ENCODE measurements at regions not wholly inside any gene's neighbourhood (a gene's known extent, or its start where the extent isn't known, plus 50 kb on each side); places are given as distances from the start of the nearest gene placed in this dataset.

GRCh38 chr2:18055290-18055689 lies 176.8 kb downstream of the KCNS3 start:
- no peak for DNase-seq
- POLR2A ChIA-PET, result no interaction called here
- 86% methylated on average over 3 of the region's 3 CpGs for WGBS (ENCODE audit: insufficient coverage)

GRCh38 chr2:18050001-18050400 lies 171.5 kb downstream of the KCNS3 start:
- no peak for DNase-seq
- POLR2A ChIA-PET, result no interaction called here
- Histone ChIP-seq H3K4me1 (ENCODE audit: control extremely low read depth in 1 of 4, control insufficient read depth in 4 of 4, insufficient read depth in 4 of 4, low read length in 3 of 4) (no peaks in the 10 kb centered on the region), H3K27ac (ENCODE audit: insufficient read depth in 1 of 2, low read depth in 1 of 2, low read length in 2 of 2, poor library complexity in 1 of 2, severe bottlenecking in 2 of 2) (no peak overlapping the region), H3K36me3 (ENCODE audit: control insufficient read depth in 4 of 4, insufficient read depth in 4 of 4, low read length in 3 of 4) (no peaks in the 10 kb centered on the region), H3K9me3 (ENCODE audit: control extremely low read depth in 1 of 5, control insufficient read depth in 4 of 5, insufficient read depth in 2 of 5, low read depth in 1 of 5, low read length in 4 of 5) (no peaks in the 10 kb centered on the region), H3K4me3 (ENCODE audit: control insufficient read depth in 1 of 7, extremely low read depth in 1 of 7, insufficient read depth in 4 of 7, low read depth in 2 of 7, low read length in 6 of 7) (no peak overlapping the region), H3K27me3 (replicated peaks in 2 of 5; ENCODE audit: control insufficient read depth in 4 of 5, insufficient read depth in 5 of 5, low read length in 4 of 5) (no peaks in the 10 kb centered on the region)
- WGBS (ENCODE audit: insufficient coverage), result 92% methylated on average over 6 of the region's 6 CpGs
- CTCF ChIA-PET, result no interaction called here

More at GRCh38 chr2:18055290-18055689, 176.8 kb downstream of the KCNS3 start:
- Histone ChIP-seq H3K36me3 (ENCODE audit: control insufficient read depth in 4 of 4, insufficient read depth in 4 of 4, low read length in 3 of 4) (no peaks in the 10 kb centered on the region), H3K27me3 (replicated peaks in 2 of 5; ENCODE audit: control insufficient read depth in 4 of 5, insufficient read depth in 5 of 5, low read length in 4 of 5) (no peaks in the 10 kb centered on the region), H3K9me3 (ENCODE audit: control extremely low read depth in 1 of 5, control insufficient read depth in 4 of 5, insufficient read depth in 2 of 5, low read depth in 1 of 5, low read length in 4 of 5) (no peaks in the 10 kb centered on the region), H3K27ac (ENCODE audit: insufficient read depth in 1 of 2, low read depth in 1 of 2, low read length in 2 of 2, poor library complexity in 1 of 2, severe bottlenecking in 2 of 2) (no peak overlapping the region), H3K4me1 (ENCODE audit: control extremely low read depth in 1 of 4, control insufficient read depth in 4 of 4, insufficient read depth in 4 of 4, low read length in 3 of 4) (no peaks in the 10 kb centered on the region), H3K4me3 (ENCODE audit: control insufficient read depth in 1 of 7, extremely low read depth in 1 of 7, insufficient read depth in 4 of 7, low read depth in 2 of 7, low read length in 6 of 7) (no peak overlapping the region)
- CTCF ChIA-PET, result no interaction called here

GRCh38 chr2:18049325-18049724 lies 170.9 kb downstream of the KCNS3 start:
- 95% methylated on average over 4 of the region's 4 CpGs for WGBS (ENCODE audit: insufficient coverage)
- Histone ChIP-seq H3K9me3 (ENCODE audit: control extremely low read depth in 1 of 5, control insufficient read depth in 4 of 5, insufficient read depth in 2 of 5, low read depth in 1 of 5, low read length in 4 of 5) (no peaks in the 10 kb centered on the region), H3K27ac (ENCODE audit: insufficient read depth in 1 of 2, low read depth in 1 of 2, low read length in 2 of 2, poor library complexity in 1 of 2, severe bottlenecking in 2 of 2) (no peak overlapping the region), H3K4me1 (ENCODE audit: control extremely low read depth in 1 of 4, control insufficient read depth in 4 of 4, insufficient read depth in 4 of 4, low read length in 3 of 4) (no peaks in the 10 kb centered on the region), H3K4me3 (ENCODE audit: control insufficient read depth in 1 of 7, extremely low read depth in 1 of 7, insufficient read depth in 4 of 7, low read depth in 2 of 7, low read length in 6 of 7) (no peak overlapping the region), H3K27me3 (replicated peaks in 2 of 5; ENCODE audit: control insufficient read depth in 4 of 5, insufficient read depth in 5 of 5, low read length in 4 of 5) (no peaks in the 10 kb centered on the region), H3K36me3 (ENCODE audit: control insufficient read depth in 4 of 4, insufficient read depth in 4 of 4, low read length in 3 of 4) (no peaks in the 10 kb centered on the region)
- CTCF ChIA-PET, result no interaction called here
- DNase-seq, result no peak
- POLR2A ChIA-PET, result no interaction called here

DNA sequence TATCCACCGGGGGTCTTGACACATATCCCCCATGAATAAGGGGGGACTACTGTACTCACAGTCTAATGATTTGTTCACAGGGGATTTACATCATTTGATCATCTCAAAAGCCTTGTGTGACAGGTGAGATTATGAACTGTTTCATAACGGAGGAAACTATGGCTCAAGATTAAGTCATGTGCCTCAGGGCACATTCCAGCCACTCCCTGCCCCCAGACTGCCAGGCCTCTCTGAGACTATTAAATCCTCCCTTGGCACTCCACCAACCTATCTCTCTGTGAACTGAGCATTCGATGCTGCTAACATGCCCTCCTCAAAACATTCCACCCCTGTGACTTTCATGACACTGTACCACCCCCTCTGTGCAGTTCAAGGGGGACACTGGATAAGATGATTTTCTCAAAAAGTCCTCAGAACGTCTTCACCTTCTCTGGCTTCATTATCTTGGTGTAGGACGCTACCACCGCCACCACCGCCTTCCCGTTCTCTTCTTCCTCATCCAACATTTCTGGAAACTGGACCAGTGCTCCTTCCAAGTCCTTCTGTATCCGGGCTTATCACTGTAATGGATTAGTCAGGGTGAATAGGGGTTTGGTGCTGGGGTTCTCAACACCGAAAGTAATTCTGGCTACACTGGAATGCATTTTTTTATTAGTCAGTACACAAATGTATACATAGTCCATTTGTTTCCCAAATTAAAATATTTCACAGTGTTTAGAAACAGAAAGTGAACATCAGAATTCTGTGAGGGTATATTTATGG lies 169.6 kb downstream of the KCNS3 start:
- no peak overlapping the region for H3K4me3 ChIP-seq (ENCODE audit: control insufficient read depth in 1 of 7, extremely low read depth in 1 of 7, insufficient read depth in 4 of 7, low read depth in 2 of 7, low read length in 6 of 7)
- no peaks in the 10 kb centered on the region for H3K4me1 ChIP-seq (ENCODE audit: control extremely low read depth in 1 of 4, control insufficient read depth in 4 of 4, insufficient read depth in 4 of 4, low read length in 3 of 4)
- ChIA-PET CTCF (no interaction called here), POLR2A (no interaction called here)
- no peak for DNase-seq
- H3K36me3 ChIP-seq (ENCODE audit: control insufficient read depth in 4 of 4, insufficient read depth in 4 of 4, low read length in 3 of 4), result no peaks in the 10 kb centered on the region
- 88% methylated on average over 5 of the region's 10 CpGs for WGBS (ENCODE audit: insufficient coverage)
- no peaks in the 10 kb centered on the region for H3K27me3 ChIP-seq (replicated peaks in 2 of 5; ENCODE audit: control insufficient read depth in 4 of 5, insufficient read depth in 5 of 5, low read length in 4 of 5)
- no peak overlapping the region for H3K27ac ChIP-seq (ENCODE audit: insufficient read depth in 1 of 2, low read depth in 1 of 2, low read length in 2 of 2, poor library complexity in 1 of 2, severe bottlenecking in 2 of 2)
- H3K9me3 ChIP-seq (ENCODE audit: control extremely low read depth in 1 of 5, control insufficient read depth in 4 of 5, insufficient read depth in 2 of 5, low read depth in 1 of 5, low read length in 4 of 5), result no peaks in the 10 kb centered on the region

GRCh38 chr2:18047213-18047611 lies 168.7 kb downstream of the KCNS3 start:
- Histone ChIP-seq H3K4me3 (ENCODE audit: control insufficient read depth in 1 of 7, extremely low read depth in 1 of 7, insufficient read depth in 4 of 7, low read depth in 2 of 7, low read length in 6 of 7) (no peak overlapping the region), H3K9me3 (ENCODE audit: control extremely low read depth in 1 of 5, control insufficient read depth in 4 of 5, insufficient read depth in 2 of 5, low read depth in 1 of 5, low read length in 4 of 5) (no peaks in the 10 kb centered on the region), H3K36me3 (ENCODE audit: control insufficient read depth in 4 of 4, insufficient read depth in 4 of 4, low read length in 3 of 4) (no peaks in the 10 kb centered on the region), H3K27me3 (replicated peaks in 2 of 5; ENCODE audit: control insufficient read depth in 4 of 5, insufficient read depth in 5 of 5, low read length in 4 of 5) (no peaks in the 10 kb centered on the region), H3K27ac (ENCODE audit: insufficient read depth in 1 of 2, low read depth in 1 of 2, low read length in 2 of 2, poor library complexity in 1 of 2, severe bottlenecking in 2 of 2) (no peak overlapping the region), H3K4me1 (ENCODE audit: control extremely low read depth in 1 of 4, control insufficient read depth in 4 of 4, insufficient read depth in 4 of 4, low read length in 3 of 4) (no peaks in the 10 kb centered on the region)
- no peak for DNase-seq
- ChIA-PET CTCF (no interaction called here), POLR2A (no interaction called here)
- 100% methylated on average over 4 of the region's 4 CpGs for WGBS (ENCODE audit: insufficient coverage)

- H3K4me1 ChIP-seq (ENCODE audit: control extremely low read depth in 1 of 4, control insufficient read depth in 4 of 4, insufficient read depth in 4 of 4, low read length in 3 of 4), result no peaks in the 10 kb centered on the region
- H3K9me3 ChIP-seq (ENCODE audit: control extremely low read depth in 1 of 5, control insufficient read depth in 4 of 5, insufficient read depth in 2 of 5, low read depth in 1 of 5, low read length in 4 of 5), result no peaks in the 10 kb centered on the region
- no peak overlapping the region for H3K4me3 ChIP-seq (ENCODE audit: control insufficient read depth in 1 of 7, extremely low read depth in 1 of 7, insufficient read depth in 4 of 7, low read depth in 2 of 7, low read length in 6 of 7)
- no peak for DNase-seq
- POLR2A ChIA-PET, result no interaction called here
- 74% methylated on average over 3 of the region's 3 CpGs for WGBS (ENCODE audit: insufficient coverage)
- no peaks in the 10 kb centered on the region for H3K27me3 ChIP-seq (replicated peaks in 2 of 5; ENCODE audit: control insufficient read depth in 4 of 5, insufficient read depth in 5 of 5, low read length in 4 of 5)
- H3K27ac ChIP-seq (ENCODE audit: insufficient read depth in 1 of 2, low read depth in 1 of 2, low read length in 2 of 2, poor library complexity in 1 of 2, severe bottlenecking in 2 of 2), result no peak overlapping the region
- CTCF ChIA-PET, result no interaction called here
- no peaks in the 10 kb centered on the region for H3K36me3 ChIP-seq (ENCODE audit: control insufficient read depth in 4 of 4, insufficient read depth in 4 of 4, low read length in 3 of 4)
These were observed 168.2 kb downstream of the KCNS3 start for GRCh38 chr2:18046558-18047212.

DNA sequence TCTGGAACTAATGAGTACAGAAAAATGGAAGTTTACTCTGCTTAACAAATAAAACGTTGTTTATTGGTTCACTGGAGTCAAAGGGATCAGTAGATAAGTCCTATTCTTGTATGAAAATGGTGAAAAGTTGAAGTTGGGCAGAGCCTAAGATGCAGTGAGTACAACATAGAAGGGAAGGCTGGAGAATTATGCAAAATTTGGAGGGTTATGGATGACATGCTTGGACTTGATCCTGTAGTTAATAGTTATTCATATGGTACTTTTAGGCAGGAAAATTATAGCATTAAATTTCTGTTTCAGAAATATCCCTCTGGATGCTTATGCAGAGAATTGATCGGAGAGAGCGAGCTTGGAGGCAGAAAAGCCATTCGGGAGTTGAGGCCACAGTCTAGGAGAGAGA lies 167.6 kb downstream of the KCNS3 start:
- CTCF ChIA-PET, result no interaction called here
- no peaks in the 10 kb centered on the region for H3K27me3 ChIP-seq (replicated peaks in 2 of 5; ENCODE audit: control insufficient read depth in 4 of 5, insufficient read depth in 5 of 5, low read length in 4 of 5)
- no peak overlapping the region for H3K4me3 ChIP-seq (ENCODE audit: control insufficient read depth in 1 of 7, extremely low read depth in 1 of 7, insufficient read depth in 4 of 7, low read depth in 2 of 7, low read length in 6 of 7)
- POLR2A ChIA-PET, result no interaction called here
- DNase-seq, result no peak
- no peaks in the 10 kb centered on the region for H3K9me3 ChIP-seq (ENCODE audit: control extremely low read depth in 1 of 5, control insufficient read depth in 4 of 5, insufficient read depth in 2 of 5, low read depth in 1 of 5, low read length in 4 of 5)
- H3K4me1 ChIP-seq (ENCODE audit: control extremely low read depth in 1 of 4, control insufficient read depth in 4 of 4, insufficient read depth in 4 of 4, low read length in 3 of 4), result no peaks in the 10 kb centered on the region
- H3K36me3 ChIP-seq (ENCODE audit: control insufficient read depth in 4 of 4, insufficient read depth in 4 of 4, low read length in 3 of 4), result no peaks in the 10 kb centered on the region
- WGBS (ENCODE audit: insufficient coverage), result 92% methylated on average over 4 of the region's 4 CpGs
- no peak overlapping the region for H3K27ac ChIP-seq (ENCODE audit: insufficient read depth in 1 of 2, low read depth in 1 of 2, low read length in 2 of 2, poor library complexity in 1 of 2, severe bottlenecking in 2 of 2)
